ENCODE measurements at regions not wholly inside any gene's neighbourhood (a gene's known extent, or its start where the extent isn't known, plus 50 kb on each side); places are given as distances from the start of the nearest gene placed in this dataset.

- no peak for DNase-seq (ENCODE audit: low read depth, low spot score)
- in situ Hi-C loops (cut with HindIII; ENCODE audit: low sequenced_read_pairs) = no loop called here
- no peak overlapping the region for H3K4me3 ChIP-seq (ENCODE audit: low read depth, low read length)
- no peak for TF ChIP-seq CTCF (IDR thresholded peaks at IDR 0.05; ENCODE audit: low read depth, low read length)
Observed at GRCh38 chr1:239575113-239575512, 188.7 kb downstream of the CHRM3 start.

GRCh38 chr1:239583536-239583935 is 197.2 kb downstream of the CHRM3 start:
- H3K4me3 ChIP-seq (ENCODE audit: low read depth, low read length) = no peak overlapping the region
- TF ChIP-seq CTCF (IDR thresholded peaks at IDR 0.05; ENCODE audit: low read depth, low read length) = no peak
- in situ Hi-C loops (cut with HindIII; ENCODE audit: low sequenced_read_pairs) = no loop called here
- DNase-seq (ENCODE audit: low read depth, low spot score) = no peak

- TF ChIP-seq CTCF (IDR thresholded peaks at IDR 0.05; ENCODE audit: low read depth, low read length) = no peak
- DNase-seq (ENCODE audit: low read depth, low spot score) = no peak
- in situ Hi-C loops (cut with HindIII; ENCODE audit: low sequenced_read_pairs) = no loop called here
- H3K4me3 ChIP-seq (ENCODE audit: low read depth, low read length) = no peak overlapping the region
Observed at GRCh38 chr1:239586128-239586527, 199.8 kb downstream of the CHRM3 start.

- H3K4me3 ChIP-seq (ENCODE audit: low read depth, low read length) = no peak overlapping the region
- no peak for DNase-seq (ENCODE audit: low read depth, low spot score)
- TF ChIP-seq CTCF (IDR thresholded peaks at IDR 0.05; ENCODE audit: low read depth, low read length) = no peak
- in situ Hi-C loops (cut with HindIII; ENCODE audit: low sequenced_read_pairs) = no loop called here
Observed at GRCh38 chr1:239587066-239587465, 200.7 kb downstream of the CHRM3 start.

- in situ Hi-C loops (cut with HindIII; ENCODE audit: low sequenced_read_pairs) = no loop called here
- DNase-seq (ENCODE audit: low read depth, low spot score) = no peak
- no peak overlapping the region for H3K4me3 ChIP-seq (ENCODE audit: low read depth, low read length)
- TF ChIP-seq CTCF (IDR thresholded peaks at IDR 0.05; ENCODE audit: low read depth, low read length) = no peak
Observed at GRCh38 chr1:239587574-239588369, 201.4 kb downstream of the CHRM3 start.

GRCh38 chr1:239590556-239590955 is 204.2 kb downstream of the CHRM3 start:
- no peak overlapping the region for H3K4me3 ChIP-seq (ENCODE audit: low read depth, low read length)
- TF ChIP-seq CTCF (IDR thresholded peaks at IDR 0.05; ENCODE audit: low read depth, low read length) = no peak
- no peak for DNase-seq (ENCODE audit: low read depth, low spot score)
- in situ Hi-C loops (cut with HindIII; ENCODE audit: low sequenced_read_pairs) = no loop called here
